ENCODE measurements at regions not wholly inside any gene's neighbourhood (a gene's known extent, or its start where the extent isn't known, plus 50 kb on each side); places are given as distances from the start of the nearest gene placed in this dataset.
"Not testable (repeated sequence)": the region's sequence is repeated elsewhere in the genome, so short reads cannot be mapped to it uniquely, and the experiment has no call there.

GRCh38 chr7:91496251-91496820, 232.1 kb downstream of the FZD1 start:
- Histone ChIP-seq H3K36me3 (replicated peaks in 1 of 2; ENCODE audit: control insufficient read depth in 1 of 2, insufficient read depth in 2 of 2, low read length in 2 of 2) (no peaks in the 10 kb centered on the region), H3K9me3 (ENCODE audit: low read length) (no peaks in the 10 kb centered on the region), H3K4me2 (ENCODE audit: low read depth, low read length) (no peak overlapping the region), H3K79me2 (ENCODE audit: insufficient read depth, low read length) (no peaks in the 10 kb centered on the region), H3K4me3 (replicated peaks in 1 of 3; ENCODE audit: insufficient read depth in 1 of 3, low read depth in 2 of 3, low read length in 3 of 3) (no peak overlapping the region), H3K27me3 (ENCODE audit: control insufficient read depth in 1 of 2, insufficient read depth in 2 of 2, low read length in 2 of 2) (no peaks in the 10 kb centered on the region), H4K20me1 (ENCODE audit: insufficient read depth, low read length) (no peaks in the 10 kb centered on the region), H3K9ac (ENCODE audit: insufficient read depth, low read depth, low read length) (no peak overlapping the region), H3K4me1 (ENCODE audit: insufficient read depth, low read length) (no peaks in the 10 kb centered on the region), H3K27ac (ENCODE audit: extremely low read length, insufficient read depth, low read length) (no peak overlapping the region), H2AFZ (ENCODE audit: low read length) (no peak overlapping the region)
- POLR2A ChIA-PET: no interaction called here
- intact Hi-C loops (cut with micrococcal nuclease; ENCODE audit: unreplicated experiment): no loop called here
- CTCF ChIA-PET (ENCODE audit: low intra/inter-chr PET ratio, low total read pairs): no interaction called here
- WGBS (ENCODE audit: low lambda C conversion rate): 0% methylated on average over 1 of the region's 1 CpG
- no TSS peak for BruUV-seq (replicated peaks)
- ATAC-seq: no peak
- in situ Hi-C loops (cut with HindIII; ENCODE audit: extremely low pct_ligation_motif_present, low pct_unique_long_range_greater_than_20kb): no loop called here
- FAIRE-seq: no peak
- DNase-seq (ENCODE audit: low spot score): no peak
- TF ChIP-seq ZNF839 (CRISPR knock-in tag; IDR thresholded peaks at IDR 0.05; ENCODE audit: borderline replicate concordance): no peak
- TF ChIP-seq FOSL2 (CRISPR knock-in tag; IDR thresholded peaks at IDR 0.05): no peak
- no peak for TF ChIP-seq ZNF713 (CRISPR knock-in tag; IDR thresholded peaks at IDR 0.05)
- TF ChIP-seq ZNF878 (CRISPR knock-in tag; IDR thresholded peaks at IDR 0.05): no peak
- no peak for TF ChIP-seq RBAK (CRISPR knock-in tag; IDR thresholded peaks at IDR 0.05)
- no peak for TF ChIP-seq FOXO1 (CRISPR knock-in tag; IDR thresholded peaks at IDR 0.05)
- TF ChIP-seq KMT2B (CRISPR knock-in tag; IDR thresholded peaks at IDR 0.05): no peak
- no peak for TF ChIP-seq ASH2L (IDR thresholded peaks at IDR 0.05; ENCODE audit: insufficient read length, low read depth, low read length)
- no peak for TF ChIP-seq NFYB (CRISPR knock-in tag; IDR thresholded peaks at IDR 0.05)
- no peak for TF ChIP-seq REXO4 (CRISPR knock-in tag; IDR thresholded peaks at IDR 0.05; ENCODE audit: borderline replicate concordance)
- no peak for TF ChIP-seq HNF4G (IDR thresholded peaks at IDR 0.05; ENCODE audit: borderline replicate concordance, low read depth, low read length)
- no peak for TF ChIP-seq HNF4G (CRISPR knock-in tag; IDR thresholded peaks at IDR 0.05; ENCODE audit: borderline replicate concordance, low read depth)

GRCh38 chr7:91497277-91497676, 233.0 kb downstream of the FZD1 start:
- CTCF ChIA-PET (ENCODE audit: low intra/inter-chr PET ratio, low total read pairs); H3K4me1 ChIP-seq (ENCODE audit: insufficient read depth, low read length); H3K27ac ChIP-seq (ENCODE audit: extremely low read length, insufficient read depth, low read length); ATAC-seq; H2AFZ ChIP-seq (ENCODE audit: low read length); H3K27me3 ChIP-seq (ENCODE audit: control insufficient read depth in 1 of 2, insufficient read depth in 2 of 2, low read length in 2 of 2); H3K4me3 ChIP-seq (replicated peaks in 1 of 3; ENCODE audit: insufficient read depth in 1 of 3, low read depth in 2 of 3, low read length in 3 of 3); intact Hi-C loops (cut with micrococcal nuclease; ENCODE audit: unreplicated experiment); in situ Hi-C loops (cut with HindIII; ENCODE audit: extremely low pct_ligation_motif_present, low pct_unique_long_range_greater_than_20kb); H3K9ac ChIP-seq (ENCODE audit: insufficient read depth, low read depth, low read length); H3K36me3 ChIP-seq (replicated peaks in 1 of 2; ENCODE audit: control insufficient read depth in 1 of 2, insufficient read depth in 2 of 2, low read length in 2 of 2); POLR2A ChIA-PET; H4K20me1 ChIP-seq (ENCODE audit: insufficient read depth, low read length); BruUV-seq (replicated peaks); DNase-seq (ENCODE audit: low spot score); FAIRE-seq; H3K9me3 ChIP-seq (ENCODE audit: low read length); H3K4me2 ChIP-seq (ENCODE audit: low read depth, low read length); H3K79me2 ChIP-seq (ENCODE audit: insufficient read depth, low read length): not testable (repeated sequence)
- 45% methylated on average over 1 of the region's 1 CpG for WGBS (ENCODE audit: low lambda C conversion rate)

Data from HepG2 (cell line).